Bone marrow (tissue), 2 donors: ENCODE measurements at regions not wholly inside any gene's neighbourhood (a gene's known extent, or its start where the extent isn't known, plus 50 kb on each side); places are given as distances from the start of the nearest gene placed in this dataset.
"Not testable (repeated sequence)": the region's sequence is repeated elsewhere in the genome, so short reads cannot be mapped to it uniquely, and the experiment has no call there.

Experiments used
- DNase-seq, 2 donors: peaks; one replicate each; lab custom pipeline; 2025; lab: John Stamatoyannopoulos, UW

- DNase-seq = no peak
Observed at GRCh38 chr18:76307293-76307690, 187.8 kb downstream of the ZNF516 start.

- DNase-seq = no peak
Observed at GRCh38 chr18:76306685-76307292, 188.3 kb downstream of the ZNF516 start.

GRCh38 chr18:76285866-76286265 lies 209.2 kb downstream of the ZNF516 start:
- no peak for DNase-seq

- DNase-seq = no peak
Observed at GRCh38 chr18:76281565-76281964, 213.5 kb downstream of the ZNF516 start.

- no peak for DNase-seq
Observed at GRCh38 chr18:76277801-76278200, 217.2 kb downstream of the ZNF516 start.

GRCh38 chr18:76275727-76276313 lies 219.2 kb downstream of the ZNF516 start:
- no peak for DNase-seq

GRCh38 chr18:76274468-76275289 lies 220.4 kb downstream of the ZNF516 start:
- no peak for DNase-seq

- no peak for DNase-seq
Observed at GRCh38 chr18:76273956-76274355, 221.1 kb downstream of the ZNF516 start.

GRCh38 chr18:76273036-76273545 lies 222.0 kb downstream of the ZNF516 start:
- no peak for DNase-seq

- DNase-seq = not testable (repeated sequence)
Observed at GRCh38 chr18:76267423-76267822, 227.6 kb downstream of the ZNF516 start.

GRCh38 chr18:76266236-76266991 lies 228.6 kb downstream of the ZNF516 start:
- no peak for DNase-seq

GRCh38 chr18:76265497-76266235 lies 229.4 kb downstream of the ZNF516 start:
- DNase-seq = no peak

- DNase-seq = no peak
Observed at GRCh38 chr18:76264876-76265250, 230.2 kb downstream of the ZNF516 start.

- DNase-seq = no peak
Observed at GRCh38 chr18:76264198-76264875, 230.7 kb downstream of the ZNF516 start.

GRCh38 chr18:76263046-76264005 lies 231.7 kb downstream of the ZNF516 start:
- DNase-seq = no peak

- no peak for DNase-seq
Observed at GRCh38 chr18:76260941-76261472, 234.0 kb downstream of the ZNF516 start.

- DNase-seq = no peak
Observed at GRCh38 chr18:76259711-76260110, 235.3 kb downstream of the ZNF516 start.

GRCh38 chr18:76259096-76259495 lies 235.9 kb downstream of the ZNF516 start:
- DNase-seq = no peak

GRCh38 chr18:76258209-76258608 lies 236.8 kb downstream of the ZNF516 start:
- DNase-seq = no peak
